Endothelial cell (in vitro differentiated cells): ENCODE measurements at regions not wholly inside any gene's neighbourhood (a gene's known extent, or its start where the extent isn't known, plus 50 kb on each side); places are given as distances from the start of the nearest gene placed in this dataset.

ENCODE experiments used
- DNase-seq: peaks from one replicate; pipeline ENCODE4 v3.0.0; 2021; ENCODE audit warnings: low spot score
- H3K27ac Mint-ChIP-seq: one replicate; pipeline ENCODE4 v1.8.0; 2021; ENCODE audit warnings: mixed read lengths, inconsistent platforms; ENCODE audit not compliant: unreplicated experiment
- H3K27me3 Mint-ChIP-seq: one replicate; pipeline ENCODE4 v1.8.0; 2021; ENCODE audit warnings: mild to moderate bottlenecking, moderate library complexity, mixed read lengths, inconsistent platforms; ENCODE audit not compliant: unreplicated experiment
- H3K36me3 Mint-ChIP-seq: one replicate; pipeline ENCODE4 v1.8.0; 2021; ENCODE audit warnings: mild to moderate bottlenecking, low read depth, mixed read lengths, inconsistent platforms; ENCODE audit not compliant: unreplicated experiment
- H3K4me1 Mint-ChIP-seq: one replicate; pipeline ENCODE4 v1.8.0; 2021; ENCODE audit warnings: mild to moderate bottlenecking, mixed read lengths, inconsistent platforms; ENCODE audit not compliant: unreplicated experiment
- H3K4me3 Mint-ChIP-seq: one replicate; pipeline ENCODE4 v1.8.0; 2021; ENCODE audit warnings: mild to moderate bottlenecking, mixed read lengths, inconsistent platforms; ENCODE audit not compliant: unreplicated experiment
- H3K9me3 Mint-ChIP-seq: one replicate; pipeline ENCODE4 v1.8.0; 2021; ENCODE audit warnings: mixed read lengths, inconsistent platforms; ENCODE audit not compliant: unreplicated experiment
- CTCF ChIP-seq: fragments of 200-600 bp; sonication (generic); IDR thresholded peaks from one replicate; pipeline ENCODE4 v1.5.0; 2021; ENCODE audit warnings: antibody characterized with exemption; ENCODE audit not compliant: unreplicated experiment

DNA sequence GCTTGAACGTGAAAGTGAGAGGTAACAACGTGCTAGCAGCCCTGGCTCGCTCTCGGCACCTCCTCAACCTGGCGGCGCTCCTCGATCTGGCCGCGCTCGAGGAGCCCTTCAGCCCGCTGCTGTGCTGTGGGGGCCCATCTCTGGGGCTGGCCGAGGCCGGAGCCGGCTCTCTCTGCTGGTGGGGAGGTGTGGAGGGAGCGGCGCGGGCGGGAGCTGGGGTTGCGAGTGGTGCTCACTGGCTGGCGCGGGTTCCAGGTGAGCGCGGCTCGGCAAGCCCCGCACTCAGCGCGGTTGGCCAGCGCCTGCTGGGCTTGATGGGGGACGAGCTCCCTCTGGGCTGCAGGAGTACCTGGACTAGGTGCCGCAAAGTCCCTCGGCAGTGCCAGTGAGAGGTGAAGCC lies 52.5 kb upstream of the RPS6KA2 start:
- no peaks in the 10 kb centered on the region for H3K9me3 Mint-ChIP-seq
- no peak for TF ChIP-seq CTCF
- H3K36me3 Mint-ChIP-seq = no peaks in the 10 kb centered on the region
- no peak for DNase-seq
- no peak overlapping the region for H3K27ac Mint-ChIP-seq
- H3K4me1 Mint-ChIP-seq = peaks cover 18% of the 10 kb centered on the region
- H3K27me3 Mint-ChIP-seq = peaks cover 11% of the 10 kb centered on the region
- H3K4me3 Mint-ChIP-seq = no peak overlapping the region

DNA sequence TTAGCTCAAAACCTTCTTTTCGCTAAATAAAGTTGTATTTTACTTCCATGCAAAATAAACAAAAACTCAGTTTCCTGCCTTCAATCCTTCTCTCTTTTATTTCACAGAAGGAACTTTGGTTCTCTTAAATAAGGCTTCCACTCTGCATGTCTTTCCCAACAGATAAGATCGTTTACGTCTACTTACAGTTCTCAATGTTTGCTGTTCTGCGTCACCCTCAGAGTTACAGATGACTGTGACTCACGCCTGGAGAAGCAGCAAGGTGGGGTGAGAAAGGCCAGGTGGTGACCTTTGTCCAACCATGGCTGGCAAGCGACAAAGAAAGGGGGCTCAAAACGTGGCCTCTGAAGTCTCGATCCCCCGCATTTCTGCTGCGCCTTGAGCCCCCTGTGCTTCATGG lies 51.4 kb upstream of the RPS6KA2 start:
- no peak for DNase-seq
- no peak overlapping the region for H3K27ac Mint-ChIP-seq
- peaks cover 9% of the 10 kb centered on the region for H3K27me3 Mint-ChIP-seq
- H3K4me1 Mint-ChIP-seq = peaks cover 29% of the 10 kb centered on the region
- no peak for TF ChIP-seq CTCF
- no peaks in the 10 kb centered on the region for H3K9me3 Mint-ChIP-seq
- no peak overlapping the region for H3K4me3 Mint-ChIP-seq
- H3K36me3 Mint-ChIP-seq = no peaks in the 10 kb centered on the region

GRCh38 chr6:166677941-166678340 lies 50.9 kb upstream of the RPS6KA2 start:
- Mint-ChIP-seq H3K27ac (no peak overlapping the region), H3K4me3 (no peak overlapping the region), H3K9me3 (no peaks in the 10 kb centered on the region), H3K4me1 (peaks cover 34% of the 10 kb centered on the region), H3K27me3 (peaks cover 8% of the 10 kb centered on the region), H3K36me3 (no peaks in the 10 kb centered on the region)
- no peak for DNase-seq
- no peak for TF ChIP-seq CTCF
